Stimulated activated CD4-positive, alpha-beta T cell treated with anti-CD3 and anti-CD28 coated beads, Interleukin-4, amount 100 ng/mL, for 1 hour (primary cell): ENCODE measurements at regions not wholly inside any gene's neighbourhood (a gene's known extent, or its start where the extent isn't known, plus 50 kb on each side); places are given as distances from the start of the nearest gene placed in this dataset.

Experiments used
- DNase-seq: peaks from one replicate; pipeline ENCODE4 v3.0.0-alpha.2; 2020

- peak; percentile 41 for DNase-seq
Measured at GRCh38 chr2:204110338-204110741, 173.8 kb downstream of the ICOS start.

- DNase-seq: no peak
Measured at GRCh38 chr2:204110751-204111516, 174.4 kb downstream of the ICOS start.

- no peak for DNase-seq
Measured at GRCh38 chr2:204112084-204112770, 175.7 kb downstream of the ICOS start.

GRCh38 chr2:204114295-204115136 lies 178.0 kb downstream of the ICOS start:
- DNase-seq: no peak

- DNase-seq: no peak
Measured at GRCh38 chr2:204115137-204116056, 178.8 kb downstream of the ICOS start.

- no peak for DNase-seq
Measured at GRCh38 chr2:204116159-204116792, 179.7 kb downstream of the ICOS start.

GRCh38 chr2:204122425-204122824 lies 185.9 kb downstream of the ICOS start:
- no peak for DNase-seq

GRCh38 chr2:204124140-204124750 lies 187.7 kb downstream of the ICOS start:
- DNase-seq: no peak

- DNase-seq: no peak
Measured at GRCh38 chr2:204126705-204127104, 190.1 kb downstream of the ICOS start.

GRCh38 chr2:204127238-204127637 lies 190.7 kb downstream of the ICOS start:
- DNase-seq: no peak

- no peak for DNase-seq
Measured at GRCh38 chr2:204129591-204130294, 193.2 kb downstream of the ICOS start.

- DNase-seq: no peak
Measured at GRCh38 chr2:204131621-204132020, 195.1 kb downstream of the ICOS start.

GRCh38 chr2:204133476-204133875 lies 196.9 kb downstream of the ICOS start:
- no peak for DNase-seq

- DNase-seq: no peak
Measured at GRCh38 chr2:204134421-204134820, 197.9 kb downstream of the ICOS start.

GRCh38 chr2:204135752-204136151 lies 199.2 kb downstream of the ICOS start:
- no peak for DNase-seq

GRCh38 chr2:204138206-204138605 lies 201.6 kb downstream of the ICOS start:
- DNase-seq: no peak

GRCh38 chr2:204140246-204140645 lies 203.7 kb downstream of the ICOS start:
- no peak for DNase-seq

- no peak for DNase-seq
Measured at GRCh38 chr2:204143216-204144014, 206.9 kb downstream of the ICOS start.

- no peak for DNase-seq
Measured at GRCh38 chr2:204144492-204144891, 207.9 kb downstream of the ICOS start.

GRCh38 chr2:204145263-204145751 lies 208.7 kb downstream of the ICOS start:
- peak; percentile 74 for DNase-seq
